Head of caudate nucleus (tissue), 42 donors: ENCODE measurements at regions not wholly inside any gene's neighbourhood (a gene's known extent, or its start where the extent isn't known, plus 50 kb on each side); places are given as distances from the start of the nearest gene placed in this dataset.

ENCODE experiments used
- DNase-seq, 42 donors: peaks; one replicate each; pipeline versions ENCODE4 v3.0.0 to v3.0.0-alpha.2; 2020 to 2021; ENCODE audit warnings: mixed read lengths in 7 of 42
- intact Hi-C: fragments of 100-400 bp; cut with DNase I; formaldehyde crosslinking; loops from one replicate; pipeline ENCODE4 v1.15.0; 2022

DNA sequence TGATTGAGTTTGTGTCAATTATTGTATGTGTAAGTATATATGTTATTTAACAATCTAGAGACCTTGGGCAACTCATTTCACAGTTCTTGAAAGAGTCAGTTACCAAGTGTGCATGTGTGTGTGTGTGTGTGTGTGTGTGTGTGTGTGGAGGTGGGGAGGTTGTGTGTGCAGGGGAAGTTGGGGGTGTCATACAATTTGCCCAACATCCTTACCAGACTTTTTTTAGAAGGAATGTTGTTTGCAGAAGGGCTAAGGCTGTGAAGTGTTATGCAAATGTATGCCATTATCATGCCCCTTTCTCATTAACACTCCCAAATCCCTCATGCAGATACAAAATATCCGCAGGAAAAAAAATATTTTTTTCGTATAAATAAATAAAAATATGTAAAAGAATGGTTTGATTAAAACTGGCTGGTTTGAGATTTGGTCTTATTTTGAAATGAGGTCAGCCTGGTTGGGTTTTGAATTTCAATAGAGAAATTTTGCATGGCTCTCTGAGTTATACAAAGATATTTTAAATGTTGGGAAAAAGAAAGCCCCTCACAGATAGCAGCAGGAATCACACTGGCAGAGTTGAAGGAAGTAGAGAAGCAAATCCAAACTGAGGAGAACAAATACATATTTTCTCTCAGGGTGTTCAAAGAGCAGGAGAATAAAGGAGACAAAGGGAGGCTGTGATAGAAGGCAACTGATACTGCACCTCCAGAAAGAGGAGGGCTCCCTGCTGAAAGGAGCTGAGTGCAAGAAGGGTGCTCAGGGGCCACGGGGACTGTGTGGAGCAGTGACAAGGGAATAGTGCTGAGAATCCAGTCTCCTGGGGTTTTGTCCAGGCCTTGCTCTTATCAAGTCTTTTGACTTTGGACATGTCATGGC is 1365.5 kb upstream of the CELF4 start:
- DNase-seq = no peak
- intact Hi-C loops = no loop called here

DNA sequence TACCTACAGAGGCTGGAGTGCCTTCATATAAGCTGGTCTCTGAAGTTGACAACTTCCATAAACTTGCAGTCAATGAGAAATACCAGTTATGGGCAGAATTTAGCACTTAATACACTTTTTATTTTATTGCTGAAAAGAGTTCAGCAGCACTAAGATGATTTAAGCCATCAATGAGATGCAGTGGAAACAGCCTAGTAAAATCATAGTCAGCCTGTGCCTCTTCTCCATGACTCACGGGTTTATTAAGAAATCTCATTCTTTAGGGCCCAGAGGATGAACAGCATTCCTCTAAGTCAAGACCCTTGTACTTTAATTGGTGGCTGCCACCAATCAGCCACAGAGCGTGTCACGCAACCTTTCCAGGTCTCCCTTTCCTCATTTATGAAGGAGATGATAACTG is 1357.9 kb upstream of the CELF4 start:
- intact Hi-C loops = no loop called here
- DNase-seq = no peak

DNA sequence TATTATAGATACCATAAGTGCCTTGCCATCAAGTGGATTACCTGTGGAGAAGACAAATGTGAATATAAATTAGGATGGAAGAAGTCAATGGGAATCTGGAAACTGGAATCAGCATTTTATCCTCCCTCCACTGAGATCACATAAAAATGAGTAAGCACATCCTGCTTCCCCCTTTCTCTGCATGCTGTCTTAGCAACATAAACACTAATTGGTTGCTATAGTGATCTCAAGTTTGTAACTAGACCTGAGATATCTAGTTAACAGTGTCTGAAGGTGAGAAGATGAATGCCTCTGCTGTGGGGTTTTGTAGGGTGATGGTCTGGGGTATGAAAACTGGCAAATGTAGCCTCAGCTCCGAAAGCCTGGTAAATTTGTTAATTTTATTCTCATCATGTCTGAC is 1357.5 kb upstream of the CELF4 start:
- DNase-seq = no peak
- intact Hi-C loops = no loop called here

DNA sequence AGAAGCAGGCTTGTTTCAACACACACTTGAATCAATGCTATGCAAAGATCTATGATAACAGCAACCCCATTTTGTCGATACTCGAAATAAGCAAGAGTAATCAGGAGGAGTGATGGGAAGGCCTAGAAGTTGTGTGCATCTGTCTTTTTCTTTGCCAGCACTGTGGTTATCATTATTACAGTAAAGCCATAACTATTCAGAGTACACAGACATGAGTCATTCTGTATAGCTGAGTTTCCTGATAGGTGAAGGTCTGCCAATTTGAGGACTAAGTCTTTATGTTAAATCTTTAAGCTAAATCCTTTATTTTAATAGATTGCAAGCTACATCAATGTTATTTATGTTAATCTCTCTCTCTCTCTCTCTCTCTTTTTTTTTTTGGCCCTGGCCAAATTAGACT is 1344.4 kb upstream of the CELF4 start:
- no peak for DNase-seq
- intact Hi-C loops = no loop called here

DNA sequence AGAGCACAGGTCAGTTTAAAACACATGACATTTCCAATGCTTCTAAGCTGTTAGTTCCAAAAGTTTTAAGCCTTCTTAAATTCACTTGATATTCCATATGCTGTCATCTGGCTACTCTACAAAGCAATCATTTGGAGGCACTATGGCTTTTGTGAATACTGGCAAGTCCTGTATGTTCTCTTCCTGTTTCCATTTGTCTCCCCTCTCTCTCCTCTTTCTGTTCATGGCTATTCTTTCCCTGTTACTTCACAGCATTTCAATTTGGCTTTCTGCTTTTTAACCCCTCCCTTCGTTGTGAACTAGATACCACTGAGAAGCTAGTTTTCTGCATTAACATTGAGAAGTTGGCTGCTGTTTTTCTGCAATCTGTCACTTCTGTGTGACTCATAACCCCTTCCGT is 1337.2 kb upstream of the CELF4 start:
- intact Hi-C loops = no loop called here
- no peak for DNase-seq

DNA sequence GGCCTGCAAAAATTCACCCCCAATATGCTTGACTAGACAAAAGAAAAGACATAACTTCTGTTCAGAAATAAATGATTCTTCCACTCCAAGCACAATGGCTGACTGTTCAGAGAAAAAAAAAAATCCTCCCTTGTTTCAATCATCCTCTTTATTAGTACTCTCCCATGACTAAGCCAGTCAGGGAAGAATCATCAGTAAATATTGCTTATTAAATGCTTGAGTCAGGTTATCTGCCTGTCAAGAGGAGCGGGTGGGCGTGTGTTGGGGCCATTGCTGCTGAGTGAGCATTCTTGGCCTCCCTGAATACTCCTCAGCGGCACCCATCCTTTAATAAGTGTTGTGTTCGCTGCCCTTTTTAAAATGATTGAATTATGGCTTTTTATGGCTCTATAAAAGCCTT is 1334.8 kb upstream of the CELF4 start:
- DNase-seq = no peak
- intact Hi-C loops = no loop called here

DNA sequence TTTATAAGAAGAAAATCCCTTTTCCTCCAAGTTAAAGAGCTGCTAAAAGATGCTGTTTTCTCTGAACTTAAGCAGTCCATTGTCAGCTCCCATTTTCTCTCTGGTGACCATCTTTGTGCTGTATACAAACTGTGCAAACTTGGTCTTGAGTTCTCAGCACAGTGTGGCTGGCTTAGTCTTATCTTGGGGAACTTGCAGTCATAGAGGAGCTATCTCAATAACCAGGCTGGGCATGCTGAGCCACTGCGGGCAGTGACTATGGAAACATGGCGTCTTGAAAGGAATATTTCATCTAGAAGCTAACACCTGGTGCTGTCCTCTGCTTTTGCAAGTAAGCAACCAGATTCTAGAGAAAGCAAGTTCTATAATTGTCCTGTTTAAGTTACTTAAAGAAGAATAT is 1334.4 kb upstream of the CELF4 start:
- intact Hi-C loops = no loop called here
- DNase-seq = no peak

DNA sequence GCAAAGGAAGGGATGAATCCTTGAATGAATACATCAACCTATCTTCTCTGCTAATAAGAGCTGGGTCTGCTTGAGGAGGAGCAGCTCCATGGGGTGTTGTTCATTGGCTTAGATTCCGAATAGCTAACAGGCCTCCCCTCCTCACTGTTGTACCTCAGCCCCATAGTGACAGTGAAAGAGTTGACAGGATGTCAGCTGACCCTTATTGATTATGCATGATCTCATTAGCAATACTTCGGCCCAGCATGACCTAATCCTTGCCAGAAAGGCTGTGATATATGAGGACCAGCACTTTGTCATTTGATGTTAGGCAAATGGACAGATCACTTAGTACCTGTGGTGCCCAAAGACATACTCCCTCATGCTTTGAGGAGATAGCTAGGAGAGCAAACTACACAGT is 1333.7 kb upstream of the CELF4 start:
- intact Hi-C loops = no loop called here
- DNase-seq = no peak

DNA sequence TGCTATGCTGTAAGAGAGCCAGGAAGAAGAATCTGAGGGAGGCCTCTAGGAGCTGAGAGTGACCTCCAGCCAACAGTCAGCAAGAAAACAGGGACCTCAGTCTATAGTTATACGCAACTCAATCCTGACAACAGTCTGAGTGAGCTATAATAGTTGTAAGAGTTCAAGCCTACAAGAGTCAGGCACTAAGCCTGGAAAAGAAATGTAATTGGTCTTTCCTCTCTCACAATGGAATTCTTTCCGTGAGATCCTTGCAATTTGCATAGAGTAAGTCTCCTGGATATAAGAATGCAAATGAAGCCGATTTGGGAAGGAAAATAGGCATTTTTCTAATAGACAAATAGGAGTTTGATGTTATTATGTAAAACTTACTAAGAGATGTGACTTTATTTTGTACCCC is 1332.6 kb upstream of the CELF4 start:
- DNase-seq = no peak
- intact Hi-C loops = no loop called here

DNA sequence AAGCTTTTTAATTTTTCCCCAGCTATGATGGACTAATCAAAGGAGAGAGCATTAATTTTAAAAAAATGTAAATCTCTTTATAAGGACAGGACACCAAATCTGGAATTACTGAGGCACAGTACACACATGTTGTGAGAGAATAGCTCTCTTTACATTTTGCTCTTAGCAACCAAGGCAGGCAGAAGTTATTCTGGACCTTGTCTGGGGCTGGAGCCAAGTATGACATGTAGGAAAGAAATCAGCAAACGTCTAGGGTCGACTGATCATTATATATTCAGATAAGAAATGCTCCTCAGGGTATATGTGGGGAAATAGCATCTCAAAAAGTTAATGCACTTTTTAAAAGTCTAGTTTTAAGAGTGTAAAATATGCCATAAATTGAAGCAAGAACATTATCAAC is 1330.0 kb upstream of the CELF4 start:
- DNase-seq = no peak
- intact Hi-C loops = no loop called here

DNA sequence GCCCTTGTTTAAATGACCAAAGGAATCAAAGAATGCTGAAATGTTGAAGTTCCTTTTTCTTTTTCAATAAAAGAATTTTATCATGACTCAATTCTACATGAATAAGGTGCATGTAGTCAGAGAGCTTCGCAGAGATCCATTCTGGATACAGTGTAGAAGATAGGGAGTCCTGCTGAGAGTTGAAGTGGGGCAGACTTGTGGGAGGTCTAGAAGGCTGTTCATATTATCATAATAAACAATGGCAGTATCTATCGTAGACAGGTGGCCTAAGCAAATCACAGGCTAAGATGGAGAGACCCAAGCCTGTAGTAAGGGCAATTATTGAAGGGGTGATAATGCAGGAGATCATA is 1322.0 kb upstream of the CELF4 start:
- intact Hi-C loops = no loop called here
- no peak for DNase-seq

DNA sequence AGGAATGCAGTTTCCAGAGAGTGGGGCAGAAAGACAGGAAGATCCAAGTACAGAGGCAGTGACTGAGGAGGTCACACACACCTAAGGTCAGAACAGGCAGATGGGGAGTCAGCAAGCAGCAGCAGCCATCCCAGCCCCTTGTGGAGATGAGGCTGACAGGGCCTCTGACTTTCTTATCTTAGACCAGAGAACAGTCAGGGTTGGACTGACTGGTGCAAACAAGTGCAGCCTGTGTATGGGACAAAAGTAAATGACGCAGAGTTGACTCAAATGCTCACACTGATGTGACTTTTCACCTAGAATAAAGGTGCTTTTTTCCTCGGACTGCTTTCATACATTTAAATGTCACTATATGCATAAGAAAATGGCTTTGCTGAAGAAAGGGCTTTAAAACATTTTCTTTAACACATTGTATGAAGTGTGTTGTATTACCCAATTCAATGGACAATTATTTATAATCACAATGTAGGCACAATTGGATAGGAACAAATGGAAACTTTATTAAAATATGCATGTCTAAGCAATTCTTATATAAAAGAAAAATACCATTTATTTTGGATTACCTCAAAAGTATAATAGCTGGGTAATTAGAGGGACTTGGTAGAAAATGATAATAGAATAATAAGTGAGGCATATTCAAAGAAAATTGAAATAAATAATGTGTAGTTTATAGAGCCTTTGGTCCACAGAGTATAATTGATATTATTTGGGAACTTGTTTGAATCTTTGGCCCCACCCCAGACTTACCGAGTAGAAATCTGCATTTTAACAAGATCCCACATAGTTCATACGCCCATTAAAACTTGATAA is 1321.5 kb upstream of the CELF4 start:
- intact Hi-C loops = no loop called here

DNA sequence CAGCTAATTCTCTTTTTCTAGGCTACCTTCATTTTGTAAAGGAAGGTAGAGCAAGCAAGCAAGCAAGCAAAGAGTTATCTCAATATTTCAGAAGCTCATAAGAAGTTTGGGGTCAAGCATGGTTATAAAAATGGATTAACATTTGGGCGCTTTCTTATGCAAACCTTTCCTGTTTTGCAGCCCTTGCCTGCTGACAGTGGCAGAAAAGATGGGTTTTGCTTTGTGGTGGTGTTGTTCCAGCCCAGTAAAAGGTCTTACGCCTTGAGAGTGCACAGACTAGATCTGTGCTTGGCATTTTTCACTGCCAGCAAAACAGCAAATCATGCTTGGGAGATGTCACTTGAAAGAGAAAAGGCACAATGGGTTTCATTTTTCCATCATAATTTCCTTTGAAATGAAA is 1320.6 kb upstream of the CELF4 start:
- intact Hi-C loops = no loop called here
- no peak for DNase-seq

More for the DNA sequence above, 1321.5 kb upstream of the CELF4 start:
- DNase-seq = no peak

DNA sequence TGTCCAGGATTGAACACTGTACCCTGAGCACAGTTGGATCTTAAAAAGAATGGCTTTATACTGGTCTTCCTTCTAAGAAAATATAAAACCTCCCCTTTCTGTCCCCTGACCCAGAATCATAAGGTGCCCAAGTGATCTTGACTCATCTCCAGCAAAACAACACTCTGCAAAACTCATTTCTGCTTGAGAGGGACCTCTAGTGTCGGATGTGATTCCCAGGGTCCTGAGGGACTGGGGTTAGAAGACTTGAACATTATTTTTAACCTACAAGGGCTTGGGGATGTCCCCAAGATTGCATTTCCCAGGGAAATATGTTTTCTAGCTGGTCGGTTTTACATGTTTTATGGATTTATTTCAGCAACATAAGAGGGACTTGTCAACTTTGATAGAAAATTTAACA is 1318.5 kb upstream of the CELF4 start:
- no peak for DNase-seq
- intact Hi-C loops = no loop called here

DNA sequence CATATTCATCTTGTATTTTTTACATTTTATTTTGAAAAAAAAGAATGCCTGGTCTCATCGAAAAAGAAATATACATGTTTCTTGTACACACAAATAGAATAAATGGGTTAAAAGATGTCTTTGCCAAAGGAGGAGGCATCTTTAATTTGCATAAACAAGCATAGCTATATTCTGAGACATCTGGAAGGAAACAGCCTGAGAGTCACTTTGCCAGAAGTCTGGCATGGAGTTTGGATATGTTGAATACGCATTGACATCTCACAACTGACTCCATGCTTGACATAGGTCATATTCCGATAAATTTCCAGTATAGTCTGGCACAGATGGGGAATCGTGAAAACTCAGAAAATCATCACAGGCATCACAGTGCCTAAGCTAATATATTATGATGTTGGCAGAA is 1317.5 kb upstream of the CELF4 start:
- intact Hi-C loops = no loop called here
- DNase-seq = no peak

DNA sequence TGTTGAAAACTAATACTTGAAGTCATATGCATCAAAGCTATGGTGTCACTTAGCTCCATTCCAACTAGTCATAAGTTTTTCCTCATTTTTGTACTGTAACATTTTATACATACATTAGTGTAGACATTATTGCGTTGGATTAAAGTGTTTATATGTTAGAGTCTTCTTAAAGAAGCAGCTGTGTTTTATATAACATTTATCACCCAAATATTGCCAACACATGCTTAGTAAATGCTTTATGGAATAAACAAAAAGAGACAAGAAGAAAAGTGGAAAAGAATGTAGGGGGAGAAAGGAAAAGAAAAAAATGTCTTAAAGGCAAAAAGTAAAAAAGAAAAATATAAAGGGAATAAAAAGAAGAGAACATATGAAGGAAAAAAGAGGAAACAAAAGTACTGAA is 1314.3 kb upstream of the CELF4 start:
- intact Hi-C loops = no loop called here
- DNase-seq = no peak

DNA sequence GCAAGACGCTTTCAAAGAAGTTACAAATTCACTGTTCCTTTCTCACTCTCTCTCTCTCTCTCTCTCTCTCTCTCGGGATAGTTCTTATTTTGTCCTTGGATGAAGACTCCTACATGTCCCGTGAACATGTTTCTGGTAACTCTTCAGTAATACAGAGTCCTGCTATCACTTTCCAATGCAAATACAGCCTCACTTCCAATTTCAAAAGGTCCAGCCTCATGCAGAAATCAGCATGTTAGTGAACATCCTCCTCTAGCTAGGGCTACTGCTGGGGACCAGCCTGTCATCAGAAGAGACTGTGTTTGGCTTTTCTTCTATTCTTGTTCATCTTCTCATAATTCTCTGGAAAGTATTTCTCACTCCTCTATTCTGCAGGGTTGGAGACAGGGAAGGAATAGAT is 1306.7 kb upstream of the CELF4 start:
- no peak for DNase-seq
- intact Hi-C loops = no loop called here

DNA sequence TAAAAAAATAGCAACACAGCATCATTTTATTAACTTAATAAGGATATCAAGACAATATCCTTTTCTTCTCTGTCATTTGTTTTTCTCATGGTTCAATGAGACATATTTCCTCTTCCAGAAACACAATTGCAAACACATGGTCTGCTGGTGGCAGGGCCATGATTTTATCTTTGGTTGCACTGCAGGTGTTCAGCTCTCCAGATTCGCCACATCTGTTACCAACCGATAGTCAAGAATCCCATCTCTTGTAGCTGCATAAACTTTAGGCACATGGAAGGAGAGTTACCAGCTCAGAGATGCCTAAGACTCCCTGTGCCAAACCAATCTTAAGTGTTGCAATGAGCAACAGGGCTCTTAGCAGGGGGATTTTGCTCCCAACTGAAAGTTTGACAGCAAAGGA is 1303.2 kb upstream of the CELF4 start:
- intact Hi-C loops = no loop called here
- no peak for DNase-seq

DNA sequence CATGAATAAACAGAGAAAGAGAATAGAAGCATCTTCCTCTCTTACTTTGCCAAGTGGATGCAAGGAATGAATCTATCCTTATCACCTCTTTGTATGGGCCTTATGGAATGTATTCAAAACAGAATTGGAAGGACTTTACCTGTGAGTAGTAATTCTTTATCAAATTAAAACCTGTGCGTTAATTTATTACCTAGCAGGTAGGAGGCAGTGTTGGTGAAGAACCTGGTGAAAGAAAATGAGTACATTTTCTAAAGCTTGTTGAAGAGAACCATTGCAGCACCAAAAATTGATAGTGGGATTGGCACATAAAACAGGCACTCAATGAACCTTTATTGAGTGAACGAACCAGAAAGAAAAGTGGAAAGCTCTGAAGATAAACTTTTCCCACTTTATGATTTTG is 1302.1 kb upstream of the CELF4 start:
- DNase-seq = no peak
- intact Hi-C loops = no loop called here

DNA sequence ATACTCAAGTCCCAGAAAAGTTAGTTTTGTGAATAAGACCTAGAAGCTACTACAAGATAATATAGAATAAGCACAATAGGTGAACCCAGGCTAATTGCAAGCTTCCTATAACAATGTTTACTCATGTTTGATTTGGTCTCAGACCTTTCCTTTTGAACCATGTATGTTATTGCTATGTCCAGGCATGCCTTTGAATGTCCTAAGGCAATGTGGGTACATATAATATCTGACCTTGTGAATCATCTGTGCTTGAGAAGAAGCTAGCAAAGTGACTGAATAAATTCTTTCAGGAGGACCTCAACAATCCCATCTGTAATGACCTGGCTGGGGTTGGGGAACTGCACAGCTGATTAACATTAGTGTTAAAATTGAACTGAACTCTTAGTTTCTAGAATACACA is 1285.9 kb upstream of the CELF4 start:
- DNase-seq = no peak
- intact Hi-C loops = no loop called here

DNA sequence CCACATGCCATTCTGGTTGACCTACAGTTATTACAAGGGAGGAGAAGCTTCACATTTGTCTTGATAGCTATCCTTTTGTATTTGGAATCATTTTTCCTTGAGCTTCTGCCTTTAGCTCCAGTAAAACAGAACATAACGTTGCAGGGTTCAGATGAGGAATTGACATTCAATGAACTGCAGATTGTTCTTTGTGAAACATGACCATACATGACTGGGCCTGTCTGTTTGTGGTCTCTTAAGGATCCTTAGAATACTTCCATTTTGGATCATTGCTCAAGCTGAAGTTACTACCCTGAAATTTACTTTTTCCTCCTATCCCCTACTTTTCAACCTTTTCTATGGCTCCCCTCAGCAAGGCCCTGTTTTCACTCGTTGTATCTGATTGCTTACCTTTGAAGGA is 1281.7 kb upstream of the CELF4 start:
- intact Hi-C loops = no loop called here
- no peak for DNase-seq
